ENCODE measurements at regions not wholly inside any gene's neighbourhood (a gene's known extent, or its start where the extent isn't known, plus 50 kb on each side); places are given as distances from the start of the nearest gene placed in this dataset.
A peak's percentile ranks its signal among the peaks of the same experiment; 100 is the strongest.

DNA sequence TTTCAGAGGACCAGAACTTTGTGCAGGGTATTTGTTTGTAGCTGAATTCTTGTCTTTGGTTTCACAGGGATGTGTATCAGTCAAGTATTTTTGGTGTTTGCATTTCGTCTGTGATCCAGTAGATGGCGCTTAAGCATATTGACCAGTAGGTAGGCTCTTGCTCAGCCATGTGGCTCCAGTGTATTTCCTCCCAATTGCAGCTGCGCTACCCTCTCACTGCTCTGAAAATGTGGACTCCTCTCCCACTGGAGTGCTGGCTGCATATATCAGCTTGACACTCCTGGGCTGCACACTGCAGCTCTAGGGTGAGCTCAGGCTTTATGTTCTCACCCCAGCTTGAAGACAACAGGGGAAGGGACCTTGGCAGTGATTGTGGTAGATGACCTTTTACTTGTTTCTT is 1264.3 kb upstream of the ALCAM start:
- DNase-seq (ENCODE audit: unreplicated experiment): peak; percentile 64
- POLR2A ChIA-PET: no interaction called here
- peak; percentile 75 for TF ChIP-seq CTCF (IDR thresholded peaks at IDR 0.05; ENCODE audit: unreplicated experiment)
- no peak overlapping the region for H3K4me3 Mint-ChIP-seq (ENCODE audit: unreplicated experiment)
- intact Hi-C loops (cut with micrococcal nuclease): loop anchor here (1.0 to 10.0 kb wide), 2 partner anchors 108 to 1267 kb away; no protein-coding TSS in a partner anchor
- H3K4me1 Mint-ChIP-seq (ENCODE audit: insufficient read depth, unreplicated experiment): peaks cover 13% of the 10 kb centered on the region
- no peaks in the 10 kb centered on the region for H3K9me3 Mint-ChIP-seq (ENCODE audit: unreplicated experiment)
- CTCF ChIA-PET: interaction anchor here (0.5 to 3.9 kb wide), 27 partner anchors 8 to 1406 kb away, joined by 3 to 58 read pairs (median 3); no protein-coding TSS in a partner anchor
- H3K27ac Mint-ChIP-seq (ENCODE audit: low read depth, unreplicated experiment): no peak overlapping the region
- no peaks in the 10 kb centered on the region for H3K36me3 Mint-ChIP-seq (ENCODE audit: insufficient read depth, unreplicated experiment)
- BruUV-seq (replicated peaks): no TSS peak
- no peaks in the 10 kb centered on the region for H3K27me3 Mint-ChIP-seq (ENCODE audit: insufficient read depth, unreplicated experiment)

DNA sequence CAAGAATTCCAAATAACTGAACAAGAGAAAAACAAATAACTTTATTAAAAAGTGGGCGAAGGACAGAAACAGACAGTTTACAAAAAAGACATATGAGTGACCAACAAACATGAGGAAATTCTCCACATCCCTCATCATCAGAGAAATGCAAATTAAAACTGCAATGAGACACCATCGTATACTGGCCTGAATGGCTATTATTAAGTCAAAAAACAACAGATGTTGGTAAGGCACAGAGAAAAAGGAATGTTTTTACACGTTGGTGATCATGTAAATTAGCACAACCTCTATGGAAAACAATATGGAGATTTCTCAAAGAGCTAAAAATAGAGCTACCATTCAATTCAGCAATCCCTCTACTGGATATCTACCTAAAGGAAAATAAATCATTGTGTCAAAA is 1260.4 kb upstream of the ALCAM start:
- Mint-ChIP-seq H3K4me3 (ENCODE audit: unreplicated experiment) (no peak overlapping the region), H3K27ac (ENCODE audit: low read depth, unreplicated experiment) (no peak overlapping the region), H3K36me3 (ENCODE audit: insufficient read depth, unreplicated experiment) (no peaks in the 10 kb centered on the region), H3K9me3 (ENCODE audit: unreplicated experiment) (no peaks in the 10 kb centered on the region), H3K27me3 (ENCODE audit: insufficient read depth, unreplicated experiment) (no peaks in the 10 kb centered on the region), H3K4me1 (ENCODE audit: insufficient read depth, unreplicated experiment) (peaks cover 13% of the 10 kb centered on the region)
- BruUV-seq (replicated peaks): no TSS peak
- CTCF ChIA-PET: interaction anchor here (1.0 kb wide), 1 partner anchor 9 kb away, joined by 3 read pairs; no protein-coding TSS in a partner anchor
- no peak for DNase-seq (ENCODE audit: unreplicated experiment)
- no peak for TF ChIP-seq CTCF (IDR thresholded peaks at IDR 0.05; ENCODE audit: unreplicated experiment)
- POLR2A ChIA-PET: no interaction called here
- intact Hi-C loops (cut with micrococcal nuclease): loop anchor here (10.0 kb wide), 1 partner anchor 111 kb away; no protein-coding TSS in a partner anchor

GRCh38 chr3:104108522-104108921 is 1258.2 kb upstream of the ALCAM start:
- DNase-seq (ENCODE audit: unreplicated experiment): no peak
- ChIA-PET CTCF (interaction anchor here (0.6 kb wide), 2 partner anchors 105 to 139 kb away, joined by 3 to 4 read pairs; no protein-coding TSS in a partner anchor), POLR2A (no interaction called here)
- no peaks in the 10 kb centered on the region for H3K4me1 Mint-ChIP-seq (ENCODE audit: insufficient read depth, unreplicated experiment)
- H3K4me3 Mint-ChIP-seq (ENCODE audit: unreplicated experiment): no peak overlapping the region
- H3K36me3 Mint-ChIP-seq (ENCODE audit: insufficient read depth, unreplicated experiment): no peaks in the 10 kb centered on the region
- TF ChIP-seq CTCF (IDR thresholded peaks at IDR 0.05; ENCODE audit: unreplicated experiment): no peak
- H3K27ac Mint-ChIP-seq (ENCODE audit: low read depth, unreplicated experiment): no peak overlapping the region
- peaks cover 6% of the 10 kb centered on the region for H3K9me3 Mint-ChIP-seq (ENCODE audit: unreplicated experiment)
- no peaks in the 10 kb centered on the region for H3K27me3 Mint-ChIP-seq (ENCODE audit: insufficient read depth, unreplicated experiment)
- intact Hi-C loops (cut with micrococcal nuclease): loop anchor here (10.0 kb wide), 1 partner anchor 114 kb away; no protein-coding TSS in a partner anchor
- BruUV-seq (replicated peaks): no TSS peak

DNA sequence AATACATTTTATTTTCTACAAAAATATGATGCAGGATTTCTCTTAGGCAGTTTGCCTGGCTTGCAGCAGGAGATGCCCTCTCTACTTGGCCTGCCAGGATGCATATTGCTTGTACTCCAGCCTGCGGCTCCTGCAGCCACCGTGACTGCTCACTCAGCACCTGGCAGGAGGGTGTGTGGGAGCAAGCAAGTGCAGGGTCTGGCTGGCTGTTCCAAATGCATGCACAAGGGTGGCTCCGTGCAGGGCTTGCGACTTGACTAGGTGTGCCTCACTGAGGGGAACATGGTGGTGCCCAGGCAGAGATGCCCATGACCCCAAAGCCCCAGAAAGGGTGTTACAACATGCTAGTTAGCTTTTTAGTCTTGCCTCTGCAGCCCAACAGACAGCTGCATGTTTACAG is 1240.2 kb upstream of the ALCAM start:
- no peak overlapping the region for H3K4me3 Mint-ChIP-seq (ENCODE audit: unreplicated experiment)
- ChIA-PET CTCF (no interaction called here), POLR2A (no interaction called here)
- no peaks in the 10 kb centered on the region for H3K36me3 Mint-ChIP-seq (ENCODE audit: insufficient read depth, unreplicated experiment)
- no TSS peak for BruUV-seq (replicated peaks)
- intact Hi-C loops (cut with micrococcal nuclease): no loop called here
- no peaks in the 10 kb centered on the region for H3K9me3 Mint-ChIP-seq (ENCODE audit: unreplicated experiment)
- TF ChIP-seq CTCF (IDR thresholded peaks at IDR 0.05; ENCODE audit: unreplicated experiment): no peak
- no peaks in the 10 kb centered on the region for H3K4me1 Mint-ChIP-seq (ENCODE audit: insufficient read depth, unreplicated experiment)
- H3K27me3 Mint-ChIP-seq (ENCODE audit: insufficient read depth, unreplicated experiment): no peaks in the 10 kb centered on the region
- no peak for DNase-seq (ENCODE audit: unreplicated experiment)
- no peak overlapping the region for H3K27ac Mint-ChIP-seq (ENCODE audit: low read depth, unreplicated experiment)
